GM23338 (cell line): ENCODE measurements at regions not wholly inside any gene's neighbourhood (a gene's known extent, or its start where the extent isn't known, plus 50 kb on each side); places are given as distances from the start of the nearest gene placed in this dataset.

Source experiments
- ATAC-seq: fragments of 200-7000 bp; cut with Tn5 transposase; 3 replicates; pipeline ENCODE4 v1.9.1; 2020
- DNase-seq: peaks from one replicate; pipeline ENCODE4 v3.0.0-alpha.2; 2015; ENCODE audit warnings: low spot score
- H2AFZ ChIP-seq: fragments of 200-600 bp; sonication (generic); 2 replicates; pipeline ENCODE4 v1.8.0; 2016; ENCODE audit warnings: antibody characterized with exemption, mild to moderate bottlenecking, moderate library complexity
- H3F3A ChIP-seq: fragments of 200-600 bp; sonication (generic); replicated peaks from 2 replicates; pipeline ENCODE4 v1.8.0; 2017; ENCODE audit warnings: antibody characterized with exemption, mixed run types, low read depth
- H3K27ac ChIP-seq: fragments of 200-600 bp; sonication (generic); 2 replicates; pipeline ENCODE4 v1.6.1; 2016; ENCODE audit warnings: low read depth
- H3K27me3 ChIP-seq: fragments of 200-600 bp; sonication (generic); 2 replicates; pipeline ENCODE4 v1.8.0; 2016; ENCODE audit warnings: mild to moderate bottlenecking, mixed run types, moderate library complexity; ENCODE audit not compliant: insufficient read depth
- H3K36me3 ChIP-seq: fragments of 200-600 bp; sonication (generic); 2 replicates; pipeline ENCODE4 v1.8.0; 2016; ENCODE audit warnings: mild to moderate bottlenecking; ENCODE audit not compliant: insufficient read depth
- H3K4me1 ChIP-seq: fragments of 200-600 bp; sonication (generic); 2 replicates; pipeline ENCODE4 v1.8.0; 2016; ENCODE audit warnings: mild to moderate bottlenecking, moderate library complexity; ENCODE audit not compliant: insufficient read depth
- H3K4me2 ChIP-seq: fragments of 200-600 bp; sonication (generic); 2 replicates; pipeline ENCODE4 v1.7.1; 2017; ENCODE audit warnings: mixed run types
- H3K4me3 ChIP-seq: fragments of 200-600 bp; sonication (generic); 2 replicates; pipeline ENCODE4 v1.6.1; 2016; ENCODE audit warnings: mixed run types
- H3K79me2 ChIP-seq: fragments of 200-600 bp; sonication (generic); replicated peaks from 2 replicates; pipeline ENCODE4 v1.8.0; 2017; ENCODE audit warnings: mild to moderate bottlenecking; ENCODE audit not compliant: insufficient read depth
- H3K9me2 ChIP-seq: fragments of 200-600 bp; sonication (generic); 2 replicates; pipeline ENCODE4 v1.8.0; 2017; ENCODE audit not compliant: insufficient read depth
- H4K20me1 ChIP-seq: fragments of 200-600 bp; sonication (generic); replicated peaks from 2 replicates; pipeline ENCODE4 v1.8.0; 2017; ENCODE audit warnings: mild to moderate bottlenecking; ENCODE audit not compliant: insufficient read depth
- H3K27ac Mint-ChIP-seq: 2 replicates; pipeline ENCODE4 v1.8.0; 2020; ENCODE audit warnings: inconsistent platforms, mild to moderate bottlenecking, moderate library complexity, mixed read lengths
- H3K27me3 Mint-ChIP-seq: 3 replicates; pipeline ENCODE4 v1.8.0; 2022; ENCODE audit warnings: low read depth, mild to moderate bottlenecking, moderate library complexity, mixed read lengths, inconsistent platforms; ENCODE audit not compliant: insufficient read depth, poor library complexity
- H3K36me3 Mint-ChIP-seq: 3 replicates; pipeline ENCODE4 v1.8.0; 2021; ENCODE audit warnings: low read depth, mild to moderate bottlenecking, inconsistent platforms, moderate library complexity, mixed read lengths
- H3K4me1 Mint-ChIP-seq: 3 replicates; pipeline ENCODE4 v1.8.0; 2020; ENCODE audit warnings: mild to moderate bottlenecking, inconsistent platforms, mixed read lengths
- H3K4me3 Mint-ChIP-seq: 3 replicates; pipeline ENCODE4 v1.8.0; 2021; ENCODE audit warnings: moderate library complexity, mild to moderate bottlenecking, inconsistent platforms, mixed read lengths
- H3K9me3 Mint-ChIP-seq: 3 replicates; pipeline ENCODE4 v1.8.0; 2020; ENCODE audit warnings: moderate library complexity, mild to moderate bottlenecking, inconsistent platforms, mixed read lengths
- CREB1 ChIP-seq: fragments of 250-450 bp; sonication (Bioruptor Pico); IDR thresholded peaks from 2 replicates; pipeline ENCODE4 v1.5.0; 2020; ENCODE audit warnings: low read depth, mild to moderate bottlenecking, moderate library complexity
- CTCF ChIP-seq, 2 experiments: fragments of 200-600 bp in 1 of 2; sonication (generic) in 1 of 2; conservative IDR thresholded peaks; 2 replicates each; pipeline versions ENCODE4 v1.5.1 to v1.6.1; 2016 to 2017; ENCODE audit warnings: antibody characterized with exemption in 2 of 2, low read depth in 2 of 2, mild to moderate bottlenecking in 2 of 2, moderate library complexity in 1 of 2
- ETS1 ChIP-seq: IDR thresholded peaks from 2 replicates; pipeline ENCODE4 v1.6.1; 2016; ENCODE audit warnings: antibody characterized with exemption
- EZH2 ChIP-seq: fragments of 200-600 bp; sonication (generic); IDR thresholded peaks from one replicate; pipeline ENCODE4 v1.8.0; 2017; ENCODE audit warnings: antibody characterized with exemption, mild to moderate bottlenecking, low read depth; ENCODE audit not compliant: unreplicated experiment
- EZH2phosphoT487 ChIP-seq: fragments of 200-600 bp; sonication (generic); IDR thresholded peaks from one replicate; pipeline ENCODE4 v1.8.1; 2018; ENCODE audit warnings: antibody characterized with exemption; ENCODE audit not compliant: unreplicated experiment
- JUNB ChIP-seq: IDR thresholded peaks from one replicate; pipeline ENCODE4 v1.6.1; 2016; ENCODE audit warnings: antibody characterized with exemption; ENCODE audit not compliant: unreplicated experiment
- NANOG ChIP-seq: IDR thresholded peaks from 2 replicates; pipeline ENCODE4 v1.6.1; 2016; ENCODE audit warnings: antibody characterized with exemption, borderline replicate concordance
- POLR2AphosphoS5 ChIP-seq: IDR thresholded peaks from 2 replicates; pipeline ENCODE4 v1.6.1; 2016; ENCODE audit warnings: antibody characterized with exemption, low read depth
- REST ChIP-seq: IDR thresholded peaks from one replicate; pipeline ENCODE4 v1.6.1; 2018; ENCODE audit warnings: antibody characterized with exemption; ENCODE audit not compliant: unreplicated experiment
- STAT1 ChIP-seq: IDR thresholded peaks from one replicate; pipeline ENCODE4 v1.6.1; 2016; ENCODE audit warnings: antibody characterized with exemption; ENCODE audit not compliant: unreplicated experiment
- ZNF114 ChIP-seq: fragments of 250-450 bp; sonication (Bioruptor Pico); IDR thresholded peaks from 2 replicates; pipeline ENCODE4 v1.5.0; 2020; ENCODE audit warnings: mild to moderate bottlenecking, moderate library complexity
- ZNF331 ChIP-seq: fragments of 250-450 bp; sonication (Bioruptor Pico); IDR thresholded peaks from 2 replicates; pipeline ENCODE4 v1.5.0; 2020; ENCODE audit warnings: low read depth, mild to moderate bottlenecking, moderate library complexity
- ZNF462 ChIP-seq: fragments of 250-450 bp; sonication (Bioruptor Pico); IDR thresholded peaks from 2 replicates; pipeline ENCODE4 v1.5.0; 2020; ENCODE audit warnings: mild to moderate bottlenecking, moderate library complexity

DNA sequence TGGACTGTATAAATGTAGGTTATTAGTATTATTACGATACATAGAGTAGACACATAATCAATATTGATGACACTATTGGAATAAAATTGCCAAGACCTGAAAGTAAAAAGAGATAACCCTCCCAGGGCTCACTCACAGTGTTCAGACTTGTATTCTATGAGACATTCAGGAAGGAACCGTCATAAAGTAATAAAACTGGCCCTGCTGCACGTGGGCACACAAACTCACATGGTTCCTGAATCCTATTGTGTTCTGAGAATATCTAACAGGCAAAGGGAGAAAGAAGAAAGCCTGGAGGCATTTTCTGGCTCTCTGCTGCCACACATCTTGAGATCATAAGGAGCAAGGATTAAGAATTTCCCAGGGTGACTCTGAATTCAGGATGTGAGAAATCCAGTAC is 575.9 kb downstream of the HS3ST4 start:
- H3K4me1 Mint-ChIP-seq: no peaks in the 10 kb centered on the region
- Histone ChIP-seq H3K27ac (no peak overlapping the region), H3K4me2 (no peak overlapping the region), H3F3A (no peaks in the 10 kb centered on the region), H3K36me3 (no peaks in the 10 kb centered on the region; the same call in 1 of the 2 replicates), H3K9me2 (peaks cover 5% of the 10 kb centered on the region; the same call in 1 of the 2 replicates), H3K4me3 (no peak overlapping the region), H3K4me1 (no peaks in the 10 kb centered on the region), H4K20me1 (no peaks in the 10 kb centered on the region), H2AFZ (no peak overlapping the region), H3K79me2 (no peaks in the 10 kb centered on the region), H3K27me3 (no peaks in the 10 kb centered on the region)
- TF ChIP-seq POLR2AphosphoS5: no peak
- TF ChIP-seq STAT1: no peak
- TF ChIP-seq CREB1 (CRISPR knock-in tag): no peak
- TF ChIP-seq JUNB: no peak
- no peak for TF ChIP-seq ZNF462 (CRISPR knock-in tag)
- no peak for TF ChIP-seq EZH2
- TF ChIP-seq EZH2phosphoT487: no peak
- TF ChIP-seq ETS1: no peak
- TF ChIP-seq REST: no peak
- no peak for TF ChIP-seq ZNF331
- TF ChIP-seq CTCF (conservative IDR thresholded peaks at IDR 0.05; ENCODE audit: low read depth in 2 of 2): no peak
- no peak for TF ChIP-seq ZNF114 (CRISPR knock-in tag)
- no peak for TF ChIP-seq NANOG
- no peak for ATAC-seq
- peaks cover 66% of the 10 kb centered on the region for H3K9me3 Mint-ChIP-seq
- no peak overlapping the region for H3K4me3 Mint-ChIP-seq
- no peak overlapping the region for H3K27ac Mint-ChIP-seq
- peaks cover 7% of the 10 kb centered on the region; the same call in 2 of the 3 replicates for H3K36me3 Mint-ChIP-seq
- peaks cover 2% of the 10 kb centered on the region for H3K27me3 Mint-ChIP-seq
- DNase-seq: no peak
